B cell (primary cell): ENCODE measurements at regions not wholly inside any gene's neighbourhood (a gene's known extent, or its start where the extent isn't known, plus 50 kb on each side); places are given as distances from the start of the nearest gene placed in this dataset.

ENCODE experiments used
- ATAC-seq: fragments of 200-7000 bp; cut with Tn5 transposase; one replicate; pipeline ENCODE4 v1.10.0; 2021; ENCODE audit warnings: low read depth, mild to moderate bottlenecking, moderate number of reproducible peaks, moderate library complexity
- CTCF ChIA-PET: fragments of 350-600 bp; sonication (Branson Sonifier 250); formaldehyde crosslinking; loops from one replicate; lab custom pipeline; 2021; ENCODE audit warnings: antibody characterized with exemption, inconsistent platforms; lab: Charles Lee
- POLR2A ChIA-PET: fragments of 350-600 bp; sonication (Branson Sonifier 250); formaldehyde crosslinking; loops from one replicate; lab custom pipeline; 2021; ENCODE audit warnings: antibody characterized with exemption; lab: Charles Lee
- DNase-seq: peaks from one replicate; pipeline ENCODE4 v3.0.0; 2013
- H2AFZ ChIP-seq: 2 replicates; pipeline ENCODE4 v1.6.1; 2012; ENCODE audit warnings: mild to moderate bottlenecking, low read depth, low read length; ENCODE audit not compliant: insufficient read depth, poor library complexity, severe bottlenecking
- H3K27ac ChIP-seq, 2 donors: 1 replicate in 1 of 2; 2 replicates in 1 of 2; pipeline ENCODE4 v1.5.1; 2012 to 2013; ENCODE audit warnings: low read length in 2 of 2, mild to moderate bottlenecking in 2 of 2, moderate library complexity in 1 of 2
- H3K27me3 ChIP-seq, 4 experiments: fragments of 200-600 bp in 1 of 4; sonication (generic) in 1 of 4; replicated peaks in 1 of 4; 1 replicate in 2 of 4; 2 replicates in 2 of 4; pipeline versions ENCODE4 v1.6.1 to v1.7.0; 2013 to 2016; ENCODE audit warnings: low read length in 3 of 4, mild to moderate bottlenecking in 2 of 4, mixed read lengths in 1 of 4, moderate library complexity in 1 of 4; ENCODE audit not compliant: insufficient read depth in 4 of 4, control insufficient read depth in 3 of 4; ENCODE audit errors: control extremely low read depth in 1 of 4
- H3K36me3 ChIP-seq, 2 experiments: replicated peaks in 1 of 2; 1 replicate in 1 of 2; 2 replicates in 1 of 2; pipeline versions ENCODE4 v1.6.1 to v1.7.1; 2013; ENCODE audit warnings: low read length in 1 of 2; ENCODE audit not compliant: insufficient read depth in 2 of 2, control insufficient read depth in 1 of 2; ENCODE audit errors: control extremely low read depth in 1 of 2, extremely low read depth in 1 of 2
- H3K4me1 ChIP-seq, 2 donors: fragments of 200-600 bp in 1 of 2; sonication (generic) in 1 of 2; 1 replicate in 1 of 2; 2 replicates in 1 of 2; pipeline versions ENCODE4 v1.5.1 to v1.6.1; 2013 to 2017; ENCODE audit warnings: low read length in 2 of 2; ENCODE audit not compliant: control insufficient read depth in 2 of 2, insufficient read depth in 2 of 2
- H3K4me2 ChIP-seq: replicated peaks from 2 replicates; pipeline ENCODE3; 2012; ENCODE audit warnings: mild to moderate bottlenecking, low read depth, low read length; ENCODE audit not compliant: poor library complexity, severe bottlenecking
- H3K4me3 ChIP-seq, 5 experiments: fragments of 200-600 bp in 1 of 5; sonication (generic) in 1 of 5; 1 replicate in 3 of 5; 2 replicates in 2 of 5; pipeline versions ENCODE4 v1.5.1 to v1.7.0; 2011 to 2016; ENCODE audit warnings: low read length in 4 of 5, mild to moderate bottlenecking in 4 of 5, low read depth in 2 of 5, control low read depth in 1 of 5, moderate library complexity in 1 of 5; ENCODE audit not compliant: insufficient read depth in 1 of 5; ENCODE audit errors: control extremely low read depth in 1 of 5, extremely low read depth in 1 of 5
- H3K79me2 ChIP-seq: fragments of 200-600 bp; sonication (generic); one replicate; pipeline ENCODE4 v1.6.0; 2016; ENCODE audit warnings: low read length; ENCODE audit not compliant: control insufficient read depth, insufficient read depth
- H3K9ac ChIP-seq: fragments of 200-600 bp; sonication (generic); 2 replicates; pipeline ENCODE4 v1.6.1; 2017; ENCODE audit warnings: mild to moderate bottlenecking, low read length, moderate library complexity
- H3K9me3 ChIP-seq, 3 donors: one replicate each; pipeline versions ENCODE4 v1.6.1 to v1.7.1; 2013; ENCODE audit warnings: low read length in 2 of 3; ENCODE audit not compliant: control insufficient read depth in 2 of 3, insufficient read depth in 1 of 3; ENCODE audit errors: control extremely low read depth in 1 of 3
- H4K20me1 ChIP-seq: 2 replicates; pipeline ENCODE4 v1.6.0; 2012; ENCODE audit warnings: mild to moderate bottlenecking, low read length; ENCODE audit not compliant: insufficient read depth, control insufficient read depth, poor library complexity, severe bottlenecking
- H3K27ac Mint-ChIP-seq: one replicate; pipeline ENCODE4 v1.8.0; 2021; ENCODE audit warnings: mixed read lengths
- H3K27me3 Mint-ChIP-seq: one replicate; pipeline ENCODE4 v1.8.0; 2021; ENCODE audit warnings: mixed read lengths
- H3K4me1 Mint-ChIP-seq: one replicate; pipeline ENCODE4 v1.8.0; 2021; ENCODE audit warnings: mixed read lengths
- H3K4me3 Mint-ChIP-seq: one replicate; pipeline ENCODE4 v1.8.0; 2021; ENCODE audit warnings: mixed read lengths
- H3K9me3 Mint-ChIP-seq: one replicate; pipeline ENCODE4 v1.8.0; 2022; ENCODE audit warnings: mixed read lengths; ENCODE audit not compliant: insufficient read depth
- CTCF ChIP-seq: fragments of 200-600 bp; IDR thresholded peaks from one replicate; pipeline ENCODE4 v1.8.0; 2022; ENCODE audit warnings: antibody characterized with exemption, mild to moderate bottlenecking
- EZH2 ChIP-seq: IDR thresholded peaks from 2 replicates; pipeline ENCODE4 v1.6.1; 2012; ENCODE audit warnings: borderline replicate concordance, low read depth, mild to moderate bottlenecking, moderate library complexity, low read length; ENCODE audit not compliant: insufficient read depth, poor library complexity, severe bottlenecking
- WGBS: methylation state at CpG from one replicate; pipeline ENCODE4 v1.1.5; 2013; ENCODE audit warnings: missing lambda C conversion rate; ENCODE audit not compliant: insufficient coverage; 5-methylcytosine and 5-hydroxymethylcytosine counted together
- intact Hi-C: fragments of 100-400 bp; cut with micrococcal nuclease; formaldehyde crosslinking; loops from one replicate; pipeline ENCODE4 v1.10.0; 2022

GRCh38 chr3:84759361-84759760 lies 199.4 kb upstream of the CADM2 start:
- Histone ChIP-seq H3K4me2 (no peak overlapping the region), H2AFZ (no peak overlapping the region), H3K9ac (no peak overlapping the region), H3K36me3 (no peaks in the 10 kb centered on the region), H3K4me1 (no peaks in the 10 kb centered on the region), H3K27me3 (no peaks in the 10 kb centered on the region), H3K4me3 (no peak overlapping the region), H3K79me2 (no peaks in the 10 kb centered on the region), H3K9me3 (peaks cover 0 to 36% (median 0%) of the 10 kb centered on the region in 3 donors), H3K27ac (no peak overlapping the region), H4K20me1 (no peaks in the 10 kb centered on the region)
- no peak overlapping the region for H3K4me3 Mint-ChIP-seq
- WGBS, result 85% methylated on average over 4 of the region's 4 CpGs
- intact Hi-C loops, result no loop called here
- ATAC-seq (no peak), DNase-seq (no peak)
- POLR2A ChIA-PET, result no interaction called here
- TF ChIP-seq EZH2, result no peak
- TF ChIP-seq CTCF, result no peak
- no peak overlapping the region for H3K27ac Mint-ChIP-seq
- CTCF ChIA-PET, result no interaction called here
- no peaks in the 10 kb centered on the region for H3K27me3 Mint-ChIP-seq
- H3K9me3 Mint-ChIP-seq, result no peaks in the 10 kb centered on the region
- no peaks in the 10 kb centered on the region for H3K4me1 Mint-ChIP-seq

- Histone ChIP-seq H3K36me3 (no peaks in the 10 kb centered on the region), H3K27ac (no peak overlapping the region), H2AFZ (no peak overlapping the region), H3K27me3 (no peaks in the 10 kb centered on the region), H3K4me2 (no peak overlapping the region), H4K20me1 (no peaks in the 10 kb centered on the region), H3K4me3 (no peak overlapping the region), H3K9ac (no peak overlapping the region), H3K79me2 (no peaks in the 10 kb centered on the region), H3K9me3 (no peaks in the 10 kb centered on the region), H3K4me1 (no peaks in the 10 kb centered on the region)
- no peaks in the 10 kb centered on the region for H3K4me1 Mint-ChIP-seq
- TF ChIP-seq CTCF, result no peak
- TF ChIP-seq EZH2, result no peak
- H3K27me3 Mint-ChIP-seq, result no peaks in the 10 kb centered on the region
- no peak overlapping the region for H3K4me3 Mint-ChIP-seq
- no peak for DNase-seq
- no peak for ATAC-seq
- POLR2A ChIA-PET, result no interaction called here
- peaks cover 6% of the 10 kb centered on the region for H3K9me3 Mint-ChIP-seq
- no peak overlapping the region for H3K27ac Mint-ChIP-seq
- CTCF ChIA-PET, result no interaction called here
- intact Hi-C loops, result no loop called here
- no CpG with 5 or more reads among the region's 1 CpG for whole genome bisulfite sequencing
Measured at GRCh38 chr3:84772841-84773240, 185.9 kb upstream of the CADM2 start.
